ENCODE measurements at regions not wholly inside any gene's neighbourhood (a gene's known extent, or its start where the extent isn't known, plus 50 kb on each side); places are given as distances from the start of the nearest gene placed in this dataset.

GRCh38 chr4:31069151-31069550 is 349.0 kb downstream of the PCDH7 start:
- no peak for ATAC-seq (replicated peaks; ENCODE audit: extremely low read depth, poor library complexity, severe bottlenecking)
- H3K4me3 Mint-ChIP-seq = no peak overlapping the region
- no peak overlapping the region for H3K27ac Mint-ChIP-seq (ENCODE audit: low read depth)
- no peaks in the 10 kb centered on the region for H3K36me3 Mint-ChIP-seq (ENCODE audit: insufficient read depth)
- no peaks in the 10 kb centered on the region for H3K27me3 Mint-ChIP-seq
- DNase-seq (ENCODE audit: low spot score in 2 of 2) = no peak
- H3K4me1 Mint-ChIP-seq = no peaks in the 10 kb centered on the region
- peaks cover 14% of the 10 kb centered on the region for H3K9me3 Mint-ChIP-seq

GRCh38 chr4:31071508-31072486 is 351.6 kb downstream of the PCDH7 start:
- Mint-ChIP-seq H3K9me3 (peaks cover 14% of the 10 kb centered on the region), H3K27me3 (no peaks in the 10 kb centered on the region), H3K4me3 (no peak overlapping the region), H3K36me3 (ENCODE audit: insufficient read depth) (no peaks in the 10 kb centered on the region), H3K4me1 (no peaks in the 10 kb centered on the region), H3K27ac (ENCODE audit: low read depth) (no peak overlapping the region)
- DNase-seq (ENCODE audit: low spot score in 2 of 2) (no peak), ATAC-seq (replicated peaks; ENCODE audit: extremely low read depth, poor library complexity, severe bottlenecking) (no peak)

GRCh38 chr4:31075969-31076368 is 355.8 kb downstream of the PCDH7 start:
- no peak overlapping the region for H3K4me3 Mint-ChIP-seq
- no peaks in the 10 kb centered on the region for H3K4me1 Mint-ChIP-seq
- no peak for DNase-seq (ENCODE audit: low spot score in 2 of 2)
- H3K27ac Mint-ChIP-seq (ENCODE audit: low read depth) = no peak overlapping the region
- ATAC-seq (replicated peaks; ENCODE audit: extremely low read depth, poor library complexity, severe bottlenecking) = no peak
- H3K9me3 Mint-ChIP-seq = peaks cover 17% of the 10 kb centered on the region
- H3K36me3 Mint-ChIP-seq (ENCODE audit: insufficient read depth) = no peaks in the 10 kb centered on the region
- no peaks in the 10 kb centered on the region for H3K27me3 Mint-ChIP-seq

- no peak overlapping the region for H3K4me3 Mint-ChIP-seq
- peaks cover 9% of the 10 kb centered on the region for H3K9me3 Mint-ChIP-seq
- ATAC-seq (replicated peaks; ENCODE audit: extremely low read depth, poor library complexity, severe bottlenecking) (no peak), DNase-seq (ENCODE audit: low spot score in 2 of 2) (no peak)
- no peaks in the 10 kb centered on the region for H3K4me1 Mint-ChIP-seq
- H3K27ac Mint-ChIP-seq (ENCODE audit: low read depth) = no peak overlapping the region
- no peaks in the 10 kb centered on the region for H3K27me3 Mint-ChIP-seq
- H3K36me3 Mint-ChIP-seq (ENCODE audit: insufficient read depth) = no peaks in the 10 kb centered on the region
Observed at GRCh38 chr4:31078661-31079060, 358.5 kb downstream of the PCDH7 start.

- H3K9me3 Mint-ChIP-seq = peaks cover 20% of the 10 kb centered on the region
- H3K27ac Mint-ChIP-seq (ENCODE audit: low read depth) = no peak overlapping the region
- H3K4me1 Mint-ChIP-seq = no peaks in the 10 kb centered on the region
- H3K36me3 Mint-ChIP-seq (ENCODE audit: insufficient read depth) = no peaks in the 10 kb centered on the region
- H3K27me3 Mint-ChIP-seq = no peaks in the 10 kb centered on the region
- ATAC-seq (replicated peaks; ENCODE audit: extremely low read depth, poor library complexity, severe bottlenecking) (no peak), DNase-seq (ENCODE audit: low spot score in 2 of 2) (no peak)
- H3K4me3 Mint-ChIP-seq = no peak overlapping the region
Observed at GRCh38 chr4:31080887-31081286, 360.7 kb downstream of the PCDH7 start.

GRCh38 chr4:31081366-31081765 is 361.2 kb downstream of the PCDH7 start:
- no peak overlapping the region for H3K27ac Mint-ChIP-seq (ENCODE audit: low read depth)
- H3K36me3 Mint-ChIP-seq (ENCODE audit: insufficient read depth) = no peaks in the 10 kb centered on the region
- peaks cover 20% of the 10 kb centered on the region for H3K9me3 Mint-ChIP-seq
- H3K4me1 Mint-ChIP-seq = no peaks in the 10 kb centered on the region
- no peak overlapping the region for H3K4me3 Mint-ChIP-seq
- no peak for DNase-seq (ENCODE audit: low spot score in 2 of 2)
- no peaks in the 10 kb centered on the region for H3K27me3 Mint-ChIP-seq
- no peak for ATAC-seq (replicated peaks; ENCODE audit: extremely low read depth, poor library complexity, severe bottlenecking)

GRCh38 chr4:31083456-31083855 is 363.3 kb downstream of the PCDH7 start:
- DNase-seq (ENCODE audit: low spot score in 2 of 2) = no peak

GRCh38 chr4:31084806-31085416 is 364.7 kb downstream of the PCDH7 start:
- H3K27me3 Mint-ChIP-seq = no peaks in the 10 kb centered on the region
- no peaks in the 10 kb centered on the region for H3K36me3 Mint-ChIP-seq (ENCODE audit: insufficient read depth)
- ATAC-seq (replicated peaks; ENCODE audit: extremely low read depth, poor library complexity, severe bottlenecking) (no peak), DNase-seq (ENCODE audit: low spot score in 2 of 2) (no peak)
- H3K4me3 Mint-ChIP-seq = no peak overlapping the region
- no peak overlapping the region for H3K27ac Mint-ChIP-seq (ENCODE audit: low read depth)
- no peaks in the 10 kb centered on the region for H3K4me1 Mint-ChIP-seq
- peaks cover 20% of the 10 kb centered on the region for H3K9me3 Mint-ChIP-seq

More at GRCh38 chr4:31083456-31083855, 363.3 kb downstream of the PCDH7 start:
- Mint-ChIP-seq H3K4me3 (no peak overlapping the region), H3K4me1 (no peaks in the 10 kb centered on the region), H3K27me3 (no peaks in the 10 kb centered on the region), H3K36me3 (ENCODE audit: insufficient read depth) (no peaks in the 10 kb centered on the region), H3K9me3 (peaks cover 20% of the 10 kb centered on the region), H3K27ac (ENCODE audit: low read depth) (no peak overlapping the region)
- ATAC-seq (replicated peaks; ENCODE audit: extremely low read depth, poor library complexity, severe bottlenecking) = no peak

GRCh38 chr4:31085689-31086088 is 365.5 kb downstream of the PCDH7 start:
- Mint-ChIP-seq H3K4me3 (no peak overlapping the region), H3K36me3 (ENCODE audit: insufficient read depth) (no peaks in the 10 kb centered on the region), H3K9me3 (peaks cover 20% of the 10 kb centered on the region), H3K4me1 (no peaks in the 10 kb centered on the region), H3K27ac (ENCODE audit: low read depth) (no peak overlapping the region), H3K27me3 (no peaks in the 10 kb centered on the region)
- ATAC-seq (replicated peaks; ENCODE audit: extremely low read depth, poor library complexity, severe bottlenecking) (no peak), DNase-seq (ENCODE audit: low spot score in 2 of 2) (no peak)

GRCh38 chr4:31086756-31087330 is 366.7 kb downstream of the PCDH7 start:
- DNase-seq (ENCODE audit: low spot score in 2 of 2) (no peak), ATAC-seq (replicated peaks; ENCODE audit: extremely low read depth, poor library complexity, severe bottlenecking) (no peak)
- no peaks in the 10 kb centered on the region for H3K36me3 Mint-ChIP-seq (ENCODE audit: insufficient read depth)
- H3K4me1 Mint-ChIP-seq = no peaks in the 10 kb centered on the region
- H3K9me3 Mint-ChIP-seq = peaks cover 20% of the 10 kb centered on the region
- H3K27me3 Mint-ChIP-seq = no peaks in the 10 kb centered on the region
- H3K27ac Mint-ChIP-seq (ENCODE audit: low read depth) = no peak overlapping the region
- H3K4me3 Mint-ChIP-seq = no peak overlapping the region

GRCh38 chr4:31088600-31089230 is 368.5 kb downstream of the PCDH7 start:
- Mint-ChIP-seq H3K4me1 (no peaks in the 10 kb centered on the region), H3K9me3 (peaks cover 26% of the 10 kb centered on the region), H3K4me3 (no peak overlapping the region), H3K36me3 (ENCODE audit: insufficient read depth) (no peaks in the 10 kb centered on the region), H3K27me3 (no peaks in the 10 kb centered on the region), H3K27ac (ENCODE audit: low read depth) (no peak overlapping the region)
- ATAC-seq (replicated peaks; ENCODE audit: extremely low read depth, poor library complexity, severe bottlenecking) (no peak), DNase-seq (ENCODE audit: low spot score in 2 of 2) (no peak)

- Mint-ChIP-seq H3K4me3 (no peak overlapping the region), H3K27ac (ENCODE audit: low read depth) (no peak overlapping the region), H3K4me1 (no peaks in the 10 kb centered on the region), H3K9me3 (peaks cover 19% of the 10 kb centered on the region), H3K27me3 (no peaks in the 10 kb centered on the region), H3K36me3 (ENCODE audit: insufficient read depth) (no peaks in the 10 kb centered on the region)
- DNase-seq (ENCODE audit: low spot score in 2 of 2) (no peak), ATAC-seq (replicated peaks; ENCODE audit: extremely low read depth, poor library complexity, severe bottlenecking) (no peak)
Observed at GRCh38 chr4:31089815-31090214, 369.6 kb downstream of the PCDH7 start.
